MM.1S (cell line): ENCODE measurements at regions not wholly inside any gene's neighbourhood (a gene's known extent, or its start where the extent isn't known, plus 50 kb on each side); places are given as distances from the start of the nearest gene placed in this dataset.

Experiments used
- DNase-seq: peaks from one replicate; pipeline ENCODE4 v3.0.0-alpha.2; 2015
- H2AFZ ChIP-seq: fragments of 300-600 bp; sonication (generic); 2 replicates; pipeline ENCODE4 v1.6.0; 2016; ENCODE audit warnings: antibody characterized with exemption, low read length
- H3F3A ChIP-seq: fragments of 300-600 bp; sonication (generic); 2 replicates; pipeline ENCODE4 v1.6.1; 2016; ENCODE audit warnings: mild to moderate bottlenecking, antibody characterized with exemption, low read length, moderate library complexity, mixed read lengths; ENCODE audit not compliant: insufficient read depth
- H3K27ac ChIP-seq: fragments of 300-600 bp; sonication (generic); 2 replicates; pipeline ENCODE4 v1.5.1; 2016; ENCODE audit warnings: mild to moderate bottlenecking, low read length
- H3K27me3 ChIP-seq: fragments of 300-600 bp; sonication (generic); replicated peaks from 2 replicates; pipeline ENCODE4 v1.6.0; 2016; ENCODE audit warnings: low read length; ENCODE audit not compliant: insufficient read depth
- H3K36me3 ChIP-seq: fragments of 300-600 bp; sonication (generic); replicated peaks from 2 replicates; pipeline ENCODE4 v1.6.1; 2016; ENCODE audit warnings: mild to moderate bottlenecking, low read length, mixed read lengths; ENCODE audit not compliant: insufficient read depth
- H3K4me1 ChIP-seq: fragments of 300-600 bp; sonication (generic); 2 replicates; pipeline ENCODE4 v1.6.1; 2016; ENCODE audit warnings: low read length, mixed read lengths
- H3K4me2 ChIP-seq: fragments of 300-600 bp; sonication (generic); 2 replicates; pipeline ENCODE4 v1.6.0; 2016; ENCODE audit warnings: low read depth, low read length
- H3K4me3 ChIP-seq: fragments of 300-600 bp; sonication (generic); 2 replicates; pipeline ENCODE4 v1.5.1; 2016; ENCODE audit warnings: low read length, mixed read lengths
- H3K79me2 ChIP-seq: fragments of 300-600 bp; sonication (generic); 2 replicates; pipeline ENCODE4 v1.6.1; 2016; ENCODE audit warnings: mixed run types, low read length, mixed read lengths
- H3K9ac ChIP-seq: fragments of 300-600 bp; sonication (generic); 2 replicates; pipeline ENCODE4 v1.6.1; 2016; ENCODE audit warnings: low read length, mixed read lengths
- H3K9me2 ChIP-seq: fragments of 300-600 bp; sonication (generic); replicated peaks from 2 replicates; pipeline ENCODE4 v1.6.1; 2016; ENCODE audit warnings: mild to moderate bottlenecking, low read length, mixed read lengths; ENCODE audit not compliant: insufficient read depth
- H3K9me3 ChIP-seq: fragments of 300-600 bp; sonication (generic); replicated peaks from 2 replicates; pipeline ENCODE4 v1.6.1; 2016; ENCODE audit warnings: mild to moderate bottlenecking, low read length, mixed read lengths; ENCODE audit not compliant: insufficient read depth
- H4K20me1 ChIP-seq: fragments of 300-600 bp; sonication (generic); 2 replicates; pipeline ENCODE4 v1.6.1; 2016; ENCODE audit warnings: mild to moderate bottlenecking, low read length, moderate library complexity, mixed read lengths; ENCODE audit not compliant: insufficient read depth
- CTCF ChIP-seq: fragments of 300-600 bp; sonication (generic); IDR thresholded peaks from 2 replicates; pipeline ENCODE4 v1.5.1; 2016; ENCODE audit warnings: antibody characterized with exemption, low read length, mixed read lengths
- EZH2 ChIP-seq: fragments of 300-600 bp; sonication (generic); optimal IDR thresholded peaks from 2 replicates; pipeline ENCODE3; 2017; ENCODE audit warnings: low read depth, mild to moderate bottlenecking, antibody characterized with exemption, low read length, mixed read lengths
- EZH2phosphoT487 ChIP-seq: fragments of 300-600 bp; sonication (generic); IDR thresholded peaks from 2 replicates; pipeline ENCODE4 v1.6.1; 2018; ENCODE audit warnings: antibody characterized with exemption, low read length

GRCh38 chr2:103012590-103012989 lies 250.8 kb downstream of the TMEM182 start:
- Histone ChIP-seq H3K27ac (no peak overlapping the region), H3K4me1 (peaks cover 32% of the 10 kb centered on the region), H3K79me2 (no peaks in the 10 kb centered on the region), H2AFZ (no peak overlapping the region), H3K36me3 (no peaks in the 10 kb centered on the region), H4K20me1 (no peaks in the 10 kb centered on the region), H3F3A (no peaks in the 10 kb centered on the region), H3K4me3 (no peak overlapping the region), H3K9me3 (no peaks in the 10 kb centered on the region), H3K4me2 (no peak overlapping the region), H3K9ac (no peak overlapping the region), H3K9me2 (no peaks in the 10 kb centered on the region), H3K27me3 (no peaks in the 10 kb centered on the region)
- no peak for DNase-seq
- TF ChIP-seq CTCF (no peak), EZH2 (no peak), EZH2phosphoT487 (no peak)

- Histone ChIP-seq H2AFZ (no peak overlapping the region), H3F3A (no peaks in the 10 kb centered on the region), H3K79me2 (no peaks in the 10 kb centered on the region), H3K4me1 (no peaks in the 10 kb centered on the region), H3K9me2 (no peaks in the 10 kb centered on the region), H3K9me3 (no peaks in the 10 kb centered on the region), H3K27ac (no peak overlapping the region), H3K9ac (no peak overlapping the region), H4K20me1 (no peaks in the 10 kb centered on the region), H3K36me3 (no peaks in the 10 kb centered on the region), H3K4me3 (no peak overlapping the region), H3K4me2 (no peak overlapping the region), H3K27me3 (no peaks in the 10 kb centered on the region)
- TF ChIP-seq EZH2phosphoT487 (no peak), CTCF (no peak), EZH2 (no peak)
- DNase-seq = no peak
Measured at GRCh38 chr2:103025056-103025455, 263.2 kb downstream of the TMEM182 start.

GRCh38 chr2:103028181-103028580 lies 266.4 kb downstream of the TMEM182 start:
- H3K27ac ChIP-seq = no peak overlapping the region
- no peaks in the 10 kb centered on the region for H4K20me1 ChIP-seq
- H3K9ac ChIP-seq = no peak overlapping the region
- H3K27me3 ChIP-seq = no peaks in the 10 kb centered on the region
- H3K4me2 ChIP-seq = no peak overlapping the region
- TF ChIP-seq EZH2 = no peak
- no peak for TF ChIP-seq EZH2phosphoT487
- TF ChIP-seq CTCF = no peak
- H3F3A ChIP-seq = no peaks in the 10 kb centered on the region
- no peaks in the 10 kb centered on the region for H3K9me3 ChIP-seq
- H3K4me3 ChIP-seq = no peak overlapping the region
- H2AFZ ChIP-seq = no peak overlapping the region
- H3K9me2 ChIP-seq = no peaks in the 10 kb centered on the region
- H3K79me2 ChIP-seq = no peaks in the 10 kb centered on the region
- DNase-seq = no peak
- H3K36me3 ChIP-seq = no peaks in the 10 kb centered on the region
- H3K4me1 ChIP-seq = no peaks in the 10 kb centered on the region
